HL-60/S4 (cell line): ENCODE measurements at regions not wholly inside any gene's neighbourhood (a gene's known extent, or its start where the extent isn't known, plus 50 kb on each side); places are given as distances from the start of the nearest gene placed in this dataset.
"Not testable (repeated sequence)": the region's sequence is repeated elsewhere in the genome, so short reads cannot be mapped to it uniquely, and the experiment has no call there.

ENCODE experiments used
- in situ Hi-C: fragments of 300-500 bp; cut with MboI; formaldehyde crosslinking; loops from 2 replicates; pipeline ENCODE4 v1.14.3; 2022; ENCODE audit warnings: low sequenced_read_pairs

DNA sequence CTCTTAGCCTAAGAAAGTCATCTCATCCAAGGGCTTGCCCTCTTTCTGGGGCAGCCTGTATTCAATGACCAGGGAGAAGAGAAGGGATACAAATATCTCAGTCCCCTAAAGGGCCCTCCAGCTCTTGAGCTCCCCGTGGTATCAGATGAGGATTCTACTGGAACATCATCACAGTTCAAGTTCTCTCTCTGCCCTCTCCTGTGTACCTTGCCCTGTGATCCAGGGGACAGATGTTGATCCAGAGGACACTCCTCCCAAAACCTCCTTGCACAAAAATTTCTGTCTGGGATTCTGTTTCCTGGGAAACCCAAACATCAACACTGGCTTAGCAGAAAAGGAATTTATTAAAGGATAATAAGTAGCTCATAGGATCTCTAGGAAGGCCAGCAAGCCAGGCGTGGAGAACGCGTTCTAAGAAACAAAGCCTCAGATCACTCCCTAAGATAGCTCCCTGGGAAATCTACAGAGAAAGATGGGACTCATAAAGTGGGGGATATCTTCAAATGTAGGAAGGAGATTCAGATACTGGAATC lies 296.3 kb upstream of the KLF3 start:
- in situ Hi-C loops = no loop called here

- in situ Hi-C loops = no loop called here
Observed at GRCh38 chr4:38368613-38369012, 295.4 kb upstream of the KLF3 start.

GRCh38 chr4:38371391-38371851 lies 292.6 kb upstream of the KLF3 start:
- in situ Hi-C loops = no loop called here

DNA sequence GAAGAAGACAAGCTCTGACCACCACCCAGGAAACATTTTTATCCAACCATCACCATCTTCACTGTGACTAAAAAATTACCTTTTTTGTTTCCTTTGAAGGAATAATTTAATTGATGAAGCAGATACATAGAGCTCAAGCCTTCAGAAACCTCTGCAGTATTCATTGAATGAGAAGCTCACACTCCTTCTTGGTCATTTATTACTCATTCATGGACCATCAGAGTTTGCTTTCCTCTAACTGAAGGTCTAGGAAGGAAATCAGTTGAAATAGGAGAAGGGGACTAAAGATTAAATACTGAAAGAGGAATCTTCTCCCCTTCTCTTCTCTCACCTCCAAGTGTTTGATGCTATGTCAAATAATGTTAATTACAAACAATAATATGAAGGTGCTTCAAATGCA lies 290.6 kb upstream of the KLF3 start:
- in situ Hi-C loops = no loop called here

- in situ Hi-C loops = no loop called here
Observed at GRCh38 chr4:38377195-38377594, 286.8 kb upstream of the KLF3 start.

GRCh38 chr4:38378478-38378877 lies 285.5 kb upstream of the KLF3 start:
- in situ Hi-C loops = no loop called here

DNA sequence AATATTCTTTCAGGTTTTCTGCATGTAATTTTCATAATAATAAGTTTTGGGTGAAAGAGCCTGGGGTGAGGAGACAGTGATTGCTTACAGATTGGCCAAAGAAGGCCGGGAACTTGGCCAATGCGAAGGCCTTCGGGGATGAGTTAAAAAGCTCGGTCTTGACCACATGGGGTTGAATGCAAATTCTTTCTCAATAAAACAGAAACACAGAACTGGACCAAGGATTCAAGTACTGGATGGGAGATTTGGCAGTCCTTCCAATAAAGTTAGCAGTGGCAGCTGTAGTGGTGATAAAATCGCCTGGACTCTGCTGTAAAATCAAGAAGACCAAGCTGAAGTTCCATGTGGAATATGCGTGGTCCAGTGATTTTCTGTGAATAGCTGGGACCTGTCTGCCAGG lies 282.2 kb upstream of the KLF3 start:
- in situ Hi-C loops = no loop called here

DNA sequence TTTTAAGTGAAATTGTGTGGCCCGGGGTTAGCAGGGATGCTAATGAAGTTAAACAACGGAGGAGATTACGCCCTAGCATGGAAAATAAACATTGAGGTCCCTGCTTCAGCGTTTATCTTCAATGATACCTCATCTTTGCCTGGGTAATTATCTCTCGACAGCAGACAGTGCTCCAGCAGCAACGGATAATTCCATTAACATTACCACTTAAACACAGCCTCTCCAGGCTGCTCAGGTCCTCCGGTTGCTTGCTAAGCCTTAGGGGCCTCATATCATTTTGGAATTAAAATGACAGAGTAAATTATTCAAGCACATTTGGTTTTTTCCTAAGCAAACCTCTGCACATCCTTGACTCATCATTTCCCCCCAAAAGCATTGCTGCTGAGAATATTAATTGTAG lies 281.5 kb upstream of the KLF3 start:
- in situ Hi-C loops = no loop called here

DNA sequence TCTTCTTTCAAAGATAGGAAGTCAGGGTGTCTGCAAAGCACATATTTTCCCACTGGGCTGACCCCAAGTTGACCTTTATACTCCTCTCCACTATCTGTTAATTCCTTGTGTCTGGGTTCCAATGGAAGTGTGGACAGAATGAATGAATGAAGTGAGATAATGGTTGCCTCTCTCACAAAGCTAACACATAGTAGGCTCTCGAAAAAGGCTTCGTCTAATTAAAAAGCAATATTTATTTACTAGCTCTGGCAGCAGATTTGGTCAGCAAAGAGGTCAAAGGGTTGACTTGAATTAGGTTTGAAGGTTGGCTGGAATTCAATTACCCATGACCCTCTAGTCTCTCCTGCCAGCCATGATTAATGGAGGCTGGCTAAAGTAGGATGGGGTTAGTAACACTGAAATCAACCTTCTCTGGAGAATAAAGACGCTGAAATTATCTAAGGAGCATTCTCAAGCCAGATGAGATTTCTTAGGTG lies 280.3 kb upstream of the KLF3 start:
- in situ Hi-C loops = no loop called here

DNA sequence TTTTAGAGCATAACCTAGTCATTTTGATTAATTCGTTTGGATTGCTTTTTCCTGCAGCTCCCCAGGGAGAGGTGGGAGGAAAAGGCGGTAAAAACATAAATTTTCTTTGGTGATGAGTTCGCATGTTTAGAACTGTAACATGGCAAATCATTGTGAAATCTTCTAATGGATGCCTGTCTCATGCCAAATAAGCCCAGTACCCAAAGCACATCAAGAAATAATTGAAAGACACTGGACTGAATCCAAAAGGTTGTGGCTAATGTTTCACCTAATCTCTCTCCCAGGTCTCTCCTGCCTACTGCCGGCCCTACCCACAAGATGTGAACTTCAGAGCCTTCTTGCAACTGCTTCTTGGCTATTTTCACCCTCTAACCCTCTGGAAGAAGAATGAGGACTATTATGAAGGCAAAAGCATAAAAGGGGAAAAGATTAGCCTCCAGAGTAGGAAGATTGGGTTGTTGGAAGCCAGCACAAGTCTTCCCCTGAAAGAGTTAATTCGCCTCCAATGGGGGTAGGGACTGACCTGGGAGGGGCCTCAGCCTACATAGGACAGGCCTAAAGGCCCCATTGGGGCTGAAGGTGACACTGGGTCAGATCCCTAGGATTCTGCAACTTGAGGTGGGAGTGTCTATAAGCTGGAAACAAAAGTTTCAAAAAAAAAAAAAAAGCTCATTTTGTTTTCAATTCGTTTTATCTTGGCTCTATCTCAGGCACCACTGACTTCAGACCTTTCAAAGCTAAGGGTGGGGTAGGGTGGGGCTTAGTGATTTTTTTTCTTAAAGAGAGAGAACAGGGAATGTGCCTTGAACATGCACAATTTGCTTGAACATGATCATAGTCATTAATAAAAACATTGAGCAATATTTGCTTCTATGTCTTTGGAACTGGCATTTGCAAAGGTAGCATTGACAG lies 278.6 kb upstream of the KLF3 start:
- in situ Hi-C loops = no loop called here

DNA sequence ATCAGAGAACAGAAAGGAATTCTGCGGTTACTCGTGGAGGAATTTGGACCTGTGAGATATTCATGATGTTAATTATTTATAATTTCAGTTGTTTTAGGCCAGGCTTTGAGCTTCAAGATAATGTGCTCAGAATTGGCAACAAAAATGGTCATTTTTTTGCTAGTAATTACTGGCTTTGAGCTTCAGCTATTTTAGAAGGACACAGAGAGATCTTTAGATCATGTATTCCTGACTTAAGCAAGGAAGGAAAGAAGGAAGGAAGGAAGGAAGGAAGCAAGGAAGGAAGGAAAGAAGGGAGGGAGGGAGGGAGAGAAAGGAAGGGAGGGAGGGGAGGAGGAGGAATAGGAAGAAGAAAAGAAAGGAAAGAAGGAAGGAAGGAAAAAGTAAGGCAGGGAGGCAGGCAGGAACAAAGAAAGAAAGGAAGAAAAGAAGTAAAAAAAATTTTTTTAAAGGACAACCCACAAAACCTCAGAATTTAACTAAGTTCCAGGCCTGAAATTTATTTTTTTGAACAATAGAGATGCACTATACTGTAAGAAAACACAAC lies 277.9 kb upstream of the KLF3 start:
- in situ Hi-C loops = no loop called here

GRCh38 chr4:38386654-38387188 lies 277.3 kb upstream of the KLF3 start:
- in situ Hi-C loops = no loop called here

- in situ Hi-C loops = no loop called here
Observed at GRCh38 chr4:38387348-38387747, 276.7 kb upstream of the KLF3 start.

GRCh38 chr4:38387819-38388218 lies 276.2 kb upstream of the KLF3 start:
- in situ Hi-C loops = no loop called here

DNA sequence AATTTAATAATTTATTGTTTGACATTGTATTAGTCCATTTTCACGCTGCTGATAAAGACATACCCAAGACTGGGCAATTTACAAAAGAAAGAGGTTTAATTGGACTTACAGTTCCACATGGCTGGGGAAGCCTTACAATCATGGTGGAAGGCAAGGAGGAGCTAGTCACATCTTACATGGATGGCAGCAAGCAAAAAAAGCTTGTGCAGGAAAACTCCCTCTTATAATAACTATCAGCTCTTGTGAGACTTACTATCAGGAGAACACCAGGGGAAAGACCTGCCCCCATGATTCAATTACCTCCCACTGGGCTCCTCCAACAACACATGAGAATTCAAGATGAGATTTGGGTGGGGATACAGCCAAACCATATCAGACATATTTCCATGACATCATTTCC lies 275.1 kb upstream of the KLF3 start:
- in situ Hi-C loops = not testable (repeated sequence)

GRCh38 chr4:38390969-38391545 lies 272.9 kb upstream of the KLF3 start:
- in situ Hi-C loops = no loop called here

GRCh38 chr4:38392223-38392855 lies 271.7 kb upstream of the KLF3 start:
- in situ Hi-C loops = no loop called here

GRCh38 chr4:38396091-38396490 lies 267.9 kb upstream of the KLF3 start:
- in situ Hi-C loops = no loop called here

GRCh38 chr4:38396845-38397547 lies 267.0 kb upstream of the KLF3 start:
- in situ Hi-C loops = no loop called here

DNA sequence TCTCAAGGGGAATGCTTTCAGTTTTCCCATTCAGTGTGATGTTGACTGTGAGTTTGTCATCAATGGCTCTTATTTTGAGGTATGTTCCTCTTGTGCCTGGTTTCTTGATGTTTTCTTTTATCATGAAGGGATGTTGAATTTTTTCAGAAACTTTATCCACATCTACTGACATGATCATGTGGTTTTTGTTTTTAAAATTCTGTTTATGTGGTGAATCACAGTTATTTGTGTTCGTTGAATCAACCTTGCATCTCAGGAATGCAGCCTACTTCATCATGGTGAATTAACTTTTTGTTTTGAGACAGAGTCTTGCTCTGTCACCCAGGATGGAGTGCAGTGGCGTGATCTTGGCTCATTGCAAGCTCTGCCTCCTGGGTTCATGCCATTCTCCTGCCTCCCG lies 263.1 kb upstream of the KLF3 start:
- in situ Hi-C loops = no loop called here
